ENCODE measurements at regions not wholly inside any gene's neighbourhood (a gene's known extent, or its start where the extent isn't known, plus 50 kb on each side); places are given as distances from the start of the nearest gene placed in this dataset.
"Not testable (repeated sequence)": the region's sequence is repeated elsewhere in the genome, so short reads cannot be mapped to it uniquely, and the experiment has no call there.

DNA sequence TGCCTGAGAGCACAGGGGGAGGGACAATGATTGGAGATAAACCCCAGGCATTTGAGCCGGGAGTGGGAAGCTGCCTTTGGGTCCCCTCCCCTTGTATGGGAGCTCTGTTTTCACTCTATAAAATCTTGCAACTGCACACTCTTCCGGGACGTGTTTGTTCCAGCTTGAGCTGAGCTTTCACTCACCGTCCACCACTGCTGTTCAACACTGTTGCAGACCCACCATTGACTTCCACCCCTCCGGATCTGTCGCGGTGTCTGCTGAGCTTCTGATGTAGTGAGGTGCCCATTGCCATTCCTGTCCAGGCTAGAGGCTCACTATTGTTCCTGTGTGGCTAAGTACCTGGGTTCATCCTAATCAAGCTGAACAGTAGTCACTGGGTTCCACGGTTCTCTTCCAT is 231.6 kb upstream of the CWC22 start:
- no peak for TF ChIP-seq CTCF (conservative IDR thresholded peaks at IDR 0.05; ENCODE audit: low read depth, low read length)
- no peak overlapping the region for H3K4me3 ChIP-seq (ENCODE audit: low read length)
- no peak for DNase-seq (ENCODE audit: low read depth)

GRCh38 chr2:180236061-180236460 is 229.0 kb upstream of the CWC22 start:
- not testable (repeated sequence) for H3K4me3 ChIP-seq (ENCODE audit: low read length); DNase-seq (ENCODE audit: low read depth)

- H3K4me3 ChIP-seq (ENCODE audit: low read length); DNase-seq (ENCODE audit: low read depth): not testable (repeated sequence)
Measured at GRCh38 chr2:180235506-180235905, 228.4 kb upstream of the CWC22 start.

GRCh38 chr2:180234991-180235390 is 227.9 kb upstream of the CWC22 start:
- H3K4me3 ChIP-seq (ENCODE audit: low read length); DNase-seq (ENCODE audit: low read depth): not testable (repeated sequence)

DNA sequence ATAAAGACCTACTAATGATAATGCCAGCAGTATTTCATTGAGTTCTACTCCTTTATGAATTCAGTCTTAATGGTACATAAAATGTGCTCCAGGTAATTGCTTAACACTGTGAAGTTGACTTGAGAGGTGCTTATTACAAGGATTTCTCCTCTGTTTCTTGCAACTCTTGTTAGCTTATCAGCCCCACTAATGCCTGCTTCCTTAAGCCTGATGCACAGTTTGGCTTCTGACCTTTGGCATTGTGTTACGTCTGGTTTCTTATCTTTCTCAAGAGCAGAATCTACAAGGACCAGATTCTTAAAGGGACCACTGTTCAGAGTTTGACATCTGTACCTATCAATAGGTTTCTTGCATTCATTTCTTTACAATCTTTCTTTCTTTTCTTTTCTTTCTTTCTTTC is 223.9 kb upstream of the CWC22 start:
- no peak for TF ChIP-seq CTCF (conservative IDR thresholded peaks at IDR 0.05; ENCODE audit: low read depth, low read length)
- H3K4me3 ChIP-seq (ENCODE audit: low read length) = no peak overlapping the region
- peak; percentile 13 for DNase-seq (ENCODE audit: low read depth)

DNA sequence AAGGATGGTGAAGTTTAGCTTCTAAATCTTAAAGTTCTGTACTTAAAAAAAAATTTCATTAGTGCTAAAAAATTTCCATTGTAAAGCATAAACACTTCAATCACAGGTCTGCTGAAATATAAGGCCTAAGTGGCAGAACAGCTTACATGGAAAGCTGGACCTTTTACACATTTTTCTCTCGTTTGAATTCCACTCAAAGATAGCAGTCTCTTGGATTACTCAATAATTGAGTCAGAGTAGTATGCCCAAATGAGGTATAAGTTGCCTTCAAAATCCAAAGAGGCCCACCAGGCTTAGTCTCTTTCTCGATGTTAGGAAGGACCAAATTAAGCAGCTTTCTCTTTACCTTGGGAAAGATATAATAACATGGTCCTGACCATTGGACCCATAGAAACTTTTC is 220.4 kb upstream of the CWC22 start:
- no peak for DNase-seq (ENCODE audit: low read depth)
- TF ChIP-seq CTCF (conservative IDR thresholded peaks at IDR 0.05; ENCODE audit: low read depth, low read length) = no peak
- H3K4me3 ChIP-seq (ENCODE audit: low read length) = no peak overlapping the region

- DNase-seq (ENCODE audit: low read depth) = no peak
- no peak overlapping the region for H3K4me3 ChIP-seq (ENCODE audit: low read length)
- TF ChIP-seq CTCF (conservative IDR thresholded peaks at IDR 0.05; ENCODE audit: low read depth, low read length) = no peak
Measured at GRCh38 chr2:180225118-180225517, 218.0 kb upstream of the CWC22 start.

GRCh38 chr2:180222644-180223043 is 215.5 kb upstream of the CWC22 start:
- no peak for TF ChIP-seq CTCF (conservative IDR thresholded peaks at IDR 0.05; ENCODE audit: low read depth, low read length)
- no peak overlapping the region for H3K4me3 ChIP-seq (ENCODE audit: low read length)
- peak; percentile 15 for DNase-seq (ENCODE audit: low read depth)

GRCh38 chr2:180219491-180219890 is 212.4 kb upstream of the CWC22 start:
- H3K4me3 ChIP-seq (ENCODE audit: low read length) = no peak overlapping the region
- no peak for TF ChIP-seq CTCF (conservative IDR thresholded peaks at IDR 0.05; ENCODE audit: low read depth, low read length)
- DNase-seq (ENCODE audit: low read depth) = no peak

Measured in retinal pigment epithelial cell (primary cell).